CD4-positive, alpha-beta T cell (primary cell): ENCODE measurements at regions not wholly inside any gene's neighbourhood (a gene's known extent, or its start where the extent isn't known, plus 50 kb on each side); places are given as distances from the start of the nearest gene placed in this dataset.

ENCODE experiments used
- ATAC-seq: fragments of 200-7000 bp; cut with Tn5 transposase; one replicate; pipeline ENCODE4 v1.10.0; 2022; ENCODE audit warnings: mild to moderate bottlenecking; ENCODE audit not compliant: poor library complexity
- CTCF ChIA-PET: fragments of 350-600 bp; sonication (Branson Sonifier 250); formaldehyde crosslinking; loops from one replicate; lab custom pipeline; 2021; ENCODE audit warnings: antibody characterized with exemption, inconsistent platforms; lab: Charles Lee
- POLR2A ChIA-PET: fragments of 350-600 bp; sonication (Branson Sonifier 250); formaldehyde crosslinking; loops from one replicate; lab custom pipeline; 2021; ENCODE audit warnings: antibody characterized with exemption, inconsistent platforms; lab: Charles Lee
- DNase-seq, 14 experiments: peaks; one replicate each; pipeline ENCODE4 v3.0.0-alpha.2; 2013 to 2020; ENCODE audit warnings: mixed read lengths in 2 of 14
- H3K27ac ChIP-seq, 2 donors: one replicate each; pipeline versions ENCODE4 v1.5.1 to v1.7.0; 2013; ENCODE audit warnings: low read length in 2 of 2, low read depth in 1 of 2, mild to moderate bottlenecking in 1 of 2
- H3K27me3 ChIP-seq, 2 experiments: 1 replicate in 1 of 2; 2 replicates in 1 of 2; pipeline versions ENCODE4 v1.6.1 to v1.7.0; 2013; ENCODE audit warnings: low read length in 2 of 2, control low read depth in 1 of 2, mild to moderate bottlenecking in 1 of 2, moderate library complexity in 1 of 2; ENCODE audit not compliant: insufficient read depth in 2 of 2, control insufficient read depth in 1 of 2
- H3K36me3 ChIP-seq: one replicate; pipeline ENCODE4 v1.6.1; 2013; ENCODE audit warnings: low read length, control low read depth; ENCODE audit not compliant: insufficient read depth
- H3K4me1 ChIP-seq: one replicate; pipeline ENCODE4 v1.6.1; 2013; ENCODE audit warnings: low read length, control low read depth; ENCODE audit not compliant: insufficient read depth
- H3K4me3 ChIP-seq: one replicate; pipeline ENCODE4 v1.5.1; 2013; ENCODE audit warnings: mild to moderate bottlenecking, low read length, moderate library complexity
- H3K9me3 ChIP-seq, 2 experiments: 1 replicate in 1 of 2; 2 replicates in 1 of 2; pipeline versions ENCODE4 v1.6.1 to v1.7.0; 2013; ENCODE audit warnings: low read length in 2 of 2, mild to moderate bottlenecking in 2 of 2, control low read depth in 1 of 2, moderate library complexity in 1 of 2; ENCODE audit not compliant: control insufficient read depth in 1 of 2, insufficient read depth in 1 of 2
- H3K27ac Mint-ChIP-seq: one replicate; pipeline ENCODE4 v1.8.0; 2020; ENCODE audit warnings: mixed read lengths
- H3K27me3 Mint-ChIP-seq: one replicate; pipeline ENCODE4 v1.8.0; 2021; ENCODE audit warnings: mixed read lengths
- H3K36me3 Mint-ChIP-seq: one replicate; pipeline ENCODE4 v1.8.0; 2021; ENCODE audit warnings: low read depth, mixed read lengths
- H3K4me1 Mint-ChIP-seq: one replicate; pipeline ENCODE4 v1.8.0; 2021; ENCODE audit warnings: low read depth, mixed read lengths
- H3K4me3 Mint-ChIP-seq: one replicate; pipeline ENCODE4 v1.8.0; 2020; ENCODE audit warnings: mild to moderate bottlenecking, mixed read lengths
- H3K9me3 Mint-ChIP-seq: one replicate; pipeline ENCODE4 v1.8.0; 2020; ENCODE audit warnings: mixed read lengths
- CTCF ChIP-seq: fragments of 200-600 bp; IDR thresholded peaks from one replicate; pipeline ENCODE4 v1.8.0; 2022; ENCODE audit warnings: antibody characterized with exemption, mild to moderate bottlenecking
- intact Hi-C, 2 experiments: fragments of 100-400 bp; cut with DNase I in 1 of 2; cut with micrococcal nuclease in 1 of 2; formaldehyde crosslinking; loops; one replicate each; pipeline versions ENCODE4 v1.15.1 to v1.9.0; 2023 to 2025; cut with DNase I, micrococcal nuclease

- no peak for DNase-seq
- Mint-ChIP-seq H3K27ac (no peak overlapping the region), H3K4me3 (no peak overlapping the region), H3K27me3 (no peaks in the 10 kb centered on the region), H3K4me1 (no peaks in the 10 kb centered on the region), H3K36me3 (no peaks in the 10 kb centered on the region), H3K9me3 (no peaks in the 10 kb centered on the region)
- TF ChIP-seq CTCF = no peak
- CTCF ChIA-PET = no interaction called here
- H3K4me1 ChIP-seq = no peaks in the 10 kb centered on the region
- intact Hi-C loops = no loop called here
- H3K27ac ChIP-seq = no peak overlapping the region
- no peak for ATAC-seq
- no peaks in the 10 kb centered on the region for H3K36me3 ChIP-seq
- H3K9me3 ChIP-seq = no peaks in the 10 kb centered on the region
- H3K4me3 ChIP-seq = no peak overlapping the region
- no peaks in the 10 kb centered on the region for H3K27me3 ChIP-seq
- POLR2A ChIA-PET = no interaction called here
Measured at GRCh38 chrX:67787196-67787595, 243.4 kb downstream of the AR start.

GRCh38 chrX:67789536-67789935 lies 245.7 kb downstream of the AR start:
- H3K27me3 ChIP-seq = no peaks in the 10 kb centered on the region
- no peak overlapping the region for H3K4me3 Mint-ChIP-seq
- H3K36me3 Mint-ChIP-seq = no peaks in the 10 kb centered on the region
- no peaks in the 10 kb centered on the region for H3K4me1 Mint-ChIP-seq
- no peak overlapping the region for H3K4me3 ChIP-seq
- no peaks in the 10 kb centered on the region for H3K4me1 ChIP-seq
- H3K9me3 Mint-ChIP-seq = no peaks in the 10 kb centered on the region
- intact Hi-C loops = no loop called here
- ATAC-seq (no peak), DNase-seq (no peak)
- H3K9me3 ChIP-seq = no peaks in the 10 kb centered on the region
- no peaks in the 10 kb centered on the region for H3K36me3 ChIP-seq
- H3K27ac Mint-ChIP-seq = no peak overlapping the region
- no peaks in the 10 kb centered on the region for H3K27me3 Mint-ChIP-seq
- POLR2A ChIA-PET = no interaction called here
- TF ChIP-seq CTCF = no peak
- no peak overlapping the region for H3K27ac ChIP-seq
- CTCF ChIA-PET = no interaction called here
